A549 (cell line): ENCODE measurements at regions not wholly inside any gene's neighbourhood (a gene's known extent, or its start where the extent isn't known, plus 50 kb on each side); places are given as distances from the start of the nearest gene placed in this dataset.

Source experiments
- BHLHE40 ChIP-seq: IDR thresholded peaks from 2 replicates; pipeline ENCODE4 v1.6.1; 2012; ENCODE audit warnings: low read depth, low read length, inconsistent platforms
- CEBPB ChIP-seq, 2 experiments: fragments of >200 bp in 1 of 2; sonication (Bioruptor Twin) in 1 of 2; formaldehyde crosslinking in 1 of 2; IDR thresholded peaks; 2 replicates each; pipeline ENCODE4 v1.6.1; 2012 to 2016
- EP300 ChIP-seq, 2 experiments: fragments of >200 bp; sonication (Bioruptor Twin); formaldehyde crosslinking; IDR thresholded peaks; 2 replicates in 1 of 2; 3 replicates in 1 of 2; pipeline ENCODE4 v1.6.1; 2016 to 2017
- JUN ChIP-seq, 2 experiments: fragments of >200 bp; sonication (Bioruptor Twin); formaldehyde crosslinking; IDR thresholded peaks; 2 replicates in 1 of 2; 3 replicates in 1 of 2; pipeline ENCODE4 v1.6.1; 2016 to 2017
- NPAS2 ChIP-seq: fragments of 250-450 bp; sonication (Bioruptor Pico); IDR thresholded peaks from 2 replicates; pipeline ENCODE4 v1.8.0; 2022; ENCODE audit warnings: mild to moderate bottlenecking, moderate library complexity, borderline replicate concordance
- RCOR1 ChIP-seq: fragments of 150-350 bp; IDR thresholded peaks from 2 replicates; pipeline ENCODE4 v1.6.1; 2014; ENCODE audit warnings: antibody characterized with exemption, low read length, low read depth
- RFX5 ChIP-seq: fragments of 450-650 bp; IDR thresholded peaks from 2 replicates; pipeline ENCODE4 v1.7.1; 2014; ENCODE audit warnings: antibody characterized with exemption, mild to moderate bottlenecking, moderate library complexity
- SREBF2 ChIP-seq: fragments of 450-650 bp; IDR thresholded peaks from 2 replicates; pipeline ENCODE4 v1.6.1; 2014; ENCODE audit warnings: mild to moderate bottlenecking, moderate library complexity
- USF2 ChIP-seq: fragments of 450-650 bp; IDR thresholded peaks from 2 replicates; pipeline ENCODE4 v1.6.1; 2014; ENCODE audit warnings: antibody characterized with exemption
- TF ChIP-seq, protein P1 (sequence below): fragments of >200 bp; sonication (Bioruptor Twin); formaldehyde crosslinking; IDR thresholded peaks from 3 replicates; pipeline ENCODE4 v1.5.1; 2016
- TF ChIP-seq, protein P2 (sequence below): IDR thresholded peaks from 2 replicates; pipeline ENCODE4 v1.6.1; 2012

GRCh38 chr3:117011687-117012250, 302.2 kb downstream of the TUSC7 start:
- TF ChIP-seq, protein P1, sequence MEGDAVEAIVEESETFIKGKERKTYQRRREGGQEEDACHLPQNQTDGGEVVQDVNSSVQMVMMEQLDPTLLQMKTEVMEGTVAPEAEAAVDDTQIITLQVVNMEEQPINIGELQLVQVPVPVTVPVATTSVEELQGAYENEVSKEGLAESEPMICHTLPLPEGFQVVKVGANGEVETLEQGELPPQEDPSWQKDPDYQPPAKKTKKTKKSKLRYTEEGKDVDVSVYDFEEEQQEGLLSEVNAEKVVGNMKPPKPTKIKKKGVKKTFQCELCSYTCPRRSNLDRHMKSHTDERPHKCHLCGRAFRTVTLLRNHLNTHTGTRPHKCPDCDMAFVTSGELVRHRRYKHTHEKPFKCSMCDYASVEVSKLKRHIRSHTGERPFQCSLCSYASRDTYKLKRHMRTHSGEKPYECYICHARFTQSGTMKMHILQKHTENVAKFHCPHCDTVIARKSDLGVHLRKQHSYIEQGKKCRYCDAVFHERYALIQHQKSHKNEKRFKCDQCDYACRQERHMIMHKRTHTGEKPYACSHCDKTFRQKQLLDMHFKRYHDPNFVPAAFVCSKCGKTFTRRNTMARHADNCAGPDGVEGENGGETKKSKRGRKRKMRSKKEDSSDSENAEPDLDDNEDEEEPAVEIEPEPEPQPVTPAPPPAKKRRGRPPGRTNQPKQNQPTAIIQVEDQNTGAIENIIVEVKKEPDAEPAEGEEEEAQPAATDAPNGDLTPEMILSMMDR, result no peak
- no peak for TF ChIP-seq EP300 (IDR thresholded peaks at IDR 0.05)
- TF ChIP-seq RFX5, result no peak
- no peak for TF ChIP-seq JUN (IDR thresholded peaks at IDR 0.05)
- no peak for TF ChIP-seq RCOR1
- TF ChIP-seq NPAS2 (CRISPR knock-in tag), result no peak
- TF ChIP-seq, protein P2, sequence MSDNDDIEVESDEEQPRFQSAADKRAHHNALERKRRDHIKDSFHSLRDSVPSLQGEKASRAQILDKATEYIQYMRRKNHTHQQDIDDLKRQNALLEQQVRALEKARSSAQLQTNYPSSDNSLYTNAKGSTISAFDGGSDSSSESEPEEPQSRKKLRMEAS, result no peak
- TF ChIP-seq BHLHE40, result no peak
- no peak for TF ChIP-seq CEBPB (IDR thresholded peaks at IDR 0.05)
- TF ChIP-seq SREBF2, result no peak
- TF ChIP-seq USF2, result no peak
